Activated T-helper 1 cell treated with anti-CD3 and anti-CD28 coated beads, Interleukin-12 subunit alpha, Interleukin-12 subunit beta, Interleukin-2, Interleukin-4 antibody, amounts not matched to agents 30 ng/mL and 10 ng/mL and 1 ng/mL, durations not matched to agents 14 hours and 24 hours and 36 hours (primary cell): ENCODE measurements at regions not wholly inside any gene's neighbourhood (a gene's known extent, or its start where the extent isn't known, plus 50 kb on each side); places are given as distances from the start of the nearest gene placed in this dataset.
"Not testable (repeated sequence)": the region's sequence is repeated elsewhere in the genome, so short reads cannot be mapped to it uniquely, and the experiment has no call there.

Experiments used
- DNase-seq: peaks from one replicate; pipeline ENCODE4 v3.0.0; 2021; ENCODE audit warnings: low spot score
- H3K27ac Mint-ChIP-seq: one replicate; pipeline ENCODE4 v1.8.0; 2021; ENCODE audit warnings: mild to moderate bottlenecking, mixed read lengths
- H3K27me3 Mint-ChIP-seq: one replicate; pipeline ENCODE4 v1.8.0; 2022; ENCODE audit warnings: mild to moderate bottlenecking, moderate library complexity, mixed read lengths; ENCODE audit not compliant: insufficient read depth
- H3K36me3 Mint-ChIP-seq: one replicate; pipeline ENCODE4 v1.8.0; 2021; ENCODE audit warnings: low read depth, mixed read lengths
- H3K4me1 Mint-ChIP-seq: one replicate; pipeline ENCODE4 v1.8.0; 2021; ENCODE audit warnings: low read depth, mixed read lengths
- H3K4me3 Mint-ChIP-seq: one replicate; pipeline ENCODE4 v1.8.0; 2021; ENCODE audit warnings: mild to moderate bottlenecking, moderate library complexity, mixed read lengths
- H3K9me3 Mint-ChIP-seq: one replicate; pipeline ENCODE4 v1.8.0; 2021; ENCODE audit warnings: mixed read lengths
- intact Hi-C: fragments of 100-400 bp; cut with micrococcal nuclease; formaldehyde crosslinking; loops from one replicate; pipeline ENCODE4 v1.15.1; 2024

GRCh38 chr1:65082346-65083040, 65.5 kb upstream of the AK4 start:
- Mint-ChIP-seq H3K36me3 (no peaks in the 10 kb centered on the region), H3K4me3 (no peak overlapping the region), H3K27ac (no peak overlapping the region), H3K4me1 (peaks cover 4% of the 10 kb centered on the region), H3K27me3 (peaks cover 10% of the 10 kb centered on the region), H3K9me3 (peaks cover 7% of the 10 kb centered on the region)
- intact Hi-C loops, result no loop called here
- no peak for DNase-seq

DNA sequence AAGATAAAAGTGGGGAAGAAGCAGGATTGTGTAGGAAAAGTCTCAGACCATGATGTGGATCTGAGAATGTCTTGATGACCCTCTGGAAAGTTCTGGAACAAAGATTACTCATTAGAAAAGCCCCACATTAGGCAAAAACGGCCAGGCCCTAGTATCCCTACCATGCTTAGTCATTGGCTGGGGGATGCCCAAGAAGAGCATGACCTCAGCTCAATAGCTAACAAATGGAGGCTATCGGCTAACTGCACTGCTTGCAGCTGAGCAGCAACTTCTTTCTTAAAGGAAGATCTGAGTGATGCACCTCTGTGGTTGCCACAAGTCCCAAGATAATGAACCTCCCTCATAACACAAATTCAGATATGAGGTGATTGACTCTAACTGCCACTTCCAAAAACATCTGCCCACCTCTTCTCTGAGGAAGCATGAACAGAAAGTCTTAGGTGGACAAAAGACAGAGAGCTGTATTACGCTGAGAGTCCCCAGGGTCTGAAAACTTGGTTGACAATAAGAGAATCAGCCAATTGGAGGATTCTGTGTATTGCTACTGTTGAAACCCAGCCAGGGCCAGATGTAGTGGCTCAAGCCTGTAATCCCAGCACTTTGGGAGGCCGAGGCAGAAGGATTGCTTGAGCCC, 64.6 kb upstream of the AK4 start:
- Mint-ChIP-seq H3K4me1 (peaks cover 4% of the 10 kb centered on the region), H3K36me3 (no peaks in the 10 kb centered on the region), H3K9me3 (peaks cover 10% of the 10 kb centered on the region), H3K27ac (no peak overlapping the region), H3K4me3 (no peak overlapping the region), H3K27me3 (peaks cover 12% of the 10 kb centered on the region)
- intact Hi-C loops, result no loop called here
- DNase-seq, result no peak

DNA sequence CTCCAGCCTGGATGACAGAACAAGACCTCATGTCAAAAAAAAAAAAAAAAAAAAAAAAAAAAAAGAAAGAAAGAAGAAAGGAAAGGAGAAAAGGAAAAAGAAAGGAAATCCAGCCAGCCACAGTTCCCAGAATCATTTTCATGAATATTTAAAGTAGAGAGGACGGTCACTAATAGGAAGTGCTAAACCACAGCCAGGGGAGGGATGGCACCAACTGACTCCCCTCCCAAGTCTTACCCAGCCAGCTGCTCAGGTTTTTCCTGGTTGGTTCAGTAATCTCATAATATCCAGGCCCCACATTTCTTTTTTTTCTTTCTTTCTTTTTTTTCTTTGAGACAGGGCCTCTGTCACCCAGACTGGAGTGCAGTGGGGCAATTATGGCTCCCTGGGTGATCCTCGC, 63.9 kb upstream of the AK4 start:
- peaks cover 12% of the 10 kb centered on the region for H3K27me3 Mint-ChIP-seq
- no peak for DNase-seq
- H3K4me1 Mint-ChIP-seq, result peaks cover 4% of the 10 kb centered on the region

GRCh38 chr1:65087519-65087918, 60.5 kb upstream of the AK4 start:
- H3K27ac Mint-ChIP-seq, H3K36me3 Mint-ChIP-seq, H3K4me3 Mint-ChIP-seq, H3K27me3 Mint-ChIP-seq, intact Hi-C loops, DNase-seq, H3K4me1 Mint-ChIP-seq: not testable (repeated sequence)
- H3K9me3 Mint-ChIP-seq, result peaks cover 10% of the 10 kb centered on the region

More for the DNA sequence above, 63.9 kb upstream of the AK4 start:
- Mint-ChIP-seq H3K9me3 (peaks cover 10% of the 10 kb centered on the region), H3K36me3 (no peaks in the 10 kb centered on the region), H3K4me3 (no peak overlapping the region), H3K27ac (no peak overlapping the region)
- intact Hi-C loops, result no loop called here

- Mint-ChIP-seq H3K4me1 (no peaks in the 10 kb centered on the region), H3K27me3 (peaks cover 10% of the 10 kb centered on the region), H3K27ac (no peak overlapping the region), H3K36me3 (no peaks in the 10 kb centered on the region), H3K9me3 (peaks cover 10% of the 10 kb centered on the region), H3K4me3 (no peak overlapping the region)
- intact Hi-C loops, result no loop called here
- DNase-seq, result no peak
Measured at GRCh38 chr1:65090406-65090805, 57.6 kb upstream of the AK4 start.

DNA sequence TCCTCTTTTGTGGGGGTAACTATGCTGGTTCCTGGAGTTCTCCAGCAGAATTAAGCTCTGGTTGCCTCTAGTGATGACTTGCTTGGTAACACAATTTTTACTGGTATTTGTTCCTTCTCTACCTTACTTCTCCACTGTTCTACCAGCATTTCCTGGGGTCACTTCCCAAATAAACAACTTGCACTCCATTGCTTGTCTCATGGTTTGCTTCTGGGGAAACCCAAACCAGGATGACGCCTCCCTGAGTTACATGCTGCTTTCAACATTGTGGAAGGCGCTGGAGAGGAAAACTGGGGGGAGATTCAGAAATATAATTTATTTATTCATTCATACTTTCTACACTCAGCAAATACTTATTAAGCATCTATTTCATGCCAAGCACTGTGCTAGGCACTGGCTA, 55.3 kb upstream of the AK4 start:
- Mint-ChIP-seq H3K9me3 (peaks cover 4% of the 10 kb centered on the region), H3K4me3 (no peak overlapping the region), H3K4me1 (no peaks in the 10 kb centered on the region), H3K27me3 (peaks cover 8% of the 10 kb centered on the region), H3K36me3 (no peaks in the 10 kb centered on the region), H3K27ac (no peak overlapping the region)
- intact Hi-C loops, result no loop called here
- DNase-seq, result no peak

GRCh38 chr1:65097076-65097475, 50.9 kb upstream of the AK4 start:
- intact Hi-C loops, result no loop called here
- no peak overlapping the region for H3K27ac Mint-ChIP-seq
- H3K4me3 Mint-ChIP-seq, result no peak overlapping the region
- peaks cover 7% of the 10 kb centered on the region for H3K9me3 Mint-ChIP-seq
- no peaks in the 10 kb centered on the region for H3K4me1 Mint-ChIP-seq
- H3K27me3 Mint-ChIP-seq, result peaks cover 11% of the 10 kb centered on the region
- no peaks in the 10 kb centered on the region for H3K36me3 Mint-ChIP-seq
- DNase-seq, result no peak
